Liver (tissue), 8 donors: ENCODE measurements at regions not wholly inside any gene's neighbourhood (a gene's known extent, or its start where the extent isn't known, plus 50 kb on each side); places are given as distances from the start of the nearest gene placed in this dataset.

Source experiments
- DNase-seq: peaks from one replicate; pipeline ENCODE4 v3.0.0-alpha.2; 2017; ENCODE audit warnings: low spot score
- H3K27ac ChIP-seq, 2 donors: one replicate each; pipeline ENCODE4 v1.7.0; 2013; ENCODE audit warnings: inconsistent platforms in 2 of 2, low read length in 2 of 2, control low read depth in 1 of 2, low read depth in 1 of 2, mild to moderate bottlenecking in 1 of 2
- H3K27me3 ChIP-seq, 4 donors: one replicate each; pipeline versions ENCODE4 v1.6.1 to v1.7.0; 2013; ENCODE audit warnings: low read length in 3 of 4, inconsistent platforms in 1 of 4, mild to moderate bottlenecking in 1 of 4, moderate library complexity in 1 of 4; ENCODE audit not compliant: control insufficient read depth in 4 of 4, insufficient read depth in 4 of 4
- H3K36me3 ChIP-seq, 4 donors: one replicate each; pipeline versions ENCODE4 v1.6.1 to v1.7.0; 2013; ENCODE audit warnings: low read length in 3 of 4, mild to moderate bottlenecking in 3 of 4, low read depth in 1 of 4, moderate library complexity in 1 of 4; ENCODE audit not compliant: control insufficient read depth in 4 of 4, insufficient read depth in 3 of 4
- H3K4me1 ChIP-seq, 4 donors: one replicate each; pipeline versions ENCODE4 v1.6.1 to v1.7.0; 2013; ENCODE audit warnings: low read length in 3 of 4, mild to moderate bottlenecking in 3 of 4, moderate library complexity in 1 of 4; ENCODE audit not compliant: control insufficient read depth in 4 of 4, insufficient read depth in 4 of 4
- H3K4me3 ChIP-seq, 3 donors: one replicate each; pipeline versions ENCODE4 v1.6.1 to v1.7.0; 2013; ENCODE audit warnings: low read length in 3 of 3, control low read depth in 1 of 3, low read depth in 1 of 3, mild to moderate bottlenecking in 1 of 3
- H3K9ac ChIP-seq, 2 donors: one replicate each; pipeline ENCODE4 v1.7.0; 2013; ENCODE audit warnings: low read length in 2 of 2, mild to moderate bottlenecking in 2 of 2, moderate library complexity in 2 of 2, control low read depth in 1 of 2, low read depth in 1 of 2
- H3K9me3 ChIP-seq, 4 donors: one replicate each; pipeline versions ENCODE4 v1.6.1 to v1.7.0; 2013; ENCODE audit warnings: low read length in 3 of 4; ENCODE audit not compliant: control insufficient read depth in 4 of 4
- FOXA1 ChIP-seq: IDR thresholded peaks from 2 replicates; pipeline ENCODE4 v1.6.1; 2016; ENCODE audit warnings: antibody characterized with exemption
- FOXA2 ChIP-seq: IDR thresholded peaks from 2 replicates; pipeline ENCODE4 v1.6.1; 2016; ENCODE audit warnings: antibody characterized with exemption
- GABPA ChIP-seq, 2 donors: IDR thresholded peaks in 1 of 2; conservative IDR thresholded peaks in 1 of 2; 2 replicates each; pipeline ENCODE4 v1.6.1; 2016; ENCODE audit warnings: antibody characterized with exemption in 2 of 2, mild to moderate bottlenecking in 1 of 2, moderate library complexity in 1 of 2
- HNF4A ChIP-seq, 2 donors: conservative IDR thresholded peaks; 2 replicates each; pipeline ENCODE4 v1.6.1; 2016; ENCODE audit warnings: antibody characterized with exemption in 2 of 2, mild to moderate bottlenecking in 2 of 2
- HNF4G ChIP-seq: IDR thresholded peaks from 2 replicates; pipeline ENCODE4 v1.6.1; 2016; ENCODE audit warnings: antibody characterized with exemption
- JUND ChIP-seq, 2 donors: IDR thresholded peaks; 2 replicates each; pipeline ENCODE4 v1.6.1; 2016; ENCODE audit warnings: antibody characterized with exemption in 2 of 2
- NR2F2 ChIP-seq: IDR thresholded peaks from 2 replicates; pipeline ENCODE4 v1.6.1; 2016; ENCODE audit warnings: antibody characterized with exemption
- RAD21 ChIP-seq, 2 donors: IDR thresholded peaks; 2 replicates each; pipeline ENCODE4 v1.6.1; 2016; ENCODE audit warnings: antibody characterized with exemption in 2 of 2, mild to moderate bottlenecking in 2 of 2
- RXRA ChIP-seq, 2 donors: IDR thresholded peaks; 2 replicates each; pipeline ENCODE4 v1.6.1; 2017 to 2018; ENCODE audit warnings: antibody characterized with exemption in 2 of 2, mild to moderate bottlenecking in 1 of 2
- SP1 ChIP-seq: IDR thresholded peaks from 2 replicates; pipeline ENCODE4 v1.6.1; 2018; ENCODE audit warnings: antibody characterized with exemption, mild to moderate bottlenecking
- TAF1 ChIP-seq: conservative IDR thresholded peaks from 2 replicates; pipeline ENCODE4 v1.6.1; 2016; ENCODE audit warnings: antibody characterized with exemption, mild to moderate bottlenecking
- YY1 ChIP-seq: IDR thresholded peaks from 2 replicates; pipeline ENCODE4 v1.6.1; 2016; ENCODE audit warnings: antibody characterized with exemption, mild to moderate bottlenecking
- WGBS: extraction: QIAGEN DNeasy Blood & Tissue Kit; methylation state at CpG from one replicate; pipeline ENCODE4 v1.1.7; 2013; 5-methylcytosine and 5-hydroxymethylcytosine counted together
- TF ChIP-seq, protein P1 (sequence below): fragments of 150-350 bp; IDR thresholded peaks from 2 replicates; pipeline ENCODE4 v1.5.1; 2017; ENCODE audit warnings: improper control_type of control experiment, low read depth, low read length; ENCODE audit not compliant: missing input control
- TF ChIP-seq, protein P2 (sequence below): IDR thresholded peaks from 2 replicates; pipeline ENCODE4 v1.6.1; 2016; ENCODE audit warnings: antibody characterized with exemption
- TF ChIP-seq, protein P3 (sequence below): IDR thresholded peaks from 2 replicates; pipeline ENCODE4 v1.6.1; 2016; ENCODE audit warnings: antibody characterized with exemption, mild to moderate bottlenecking
- TF ChIP-seq, protein P4 (sequence below): IDR thresholded peaks from 2 replicates; pipeline ENCODE4 v1.6.1; 2016; ENCODE audit warnings: antibody characterized with exemption
- donor health status: healthy.
- donor health status: healthy.
- donor health status: healthy.
- donor health status: healthy.
- donor health status: healthy.

DNA sequence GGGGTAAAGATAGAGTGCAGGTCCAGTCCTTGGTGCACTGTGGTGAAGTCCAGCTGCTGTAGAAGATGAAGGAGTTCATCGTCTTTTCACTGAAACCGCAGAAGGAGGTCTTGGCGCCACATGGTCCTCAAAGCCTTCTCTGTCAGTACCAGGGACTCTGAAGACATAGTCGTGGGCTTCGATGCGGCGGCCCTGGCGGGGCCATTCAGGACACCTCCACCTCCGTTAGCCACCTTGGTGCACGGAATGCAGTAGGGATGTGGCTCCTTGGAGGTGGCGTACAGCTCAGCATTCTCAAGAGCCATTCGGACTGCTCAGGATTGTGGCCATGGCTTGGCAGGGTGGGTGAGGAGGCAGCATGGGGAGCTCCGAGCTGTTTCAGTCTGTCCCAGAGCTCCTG is 418.8 kb downstream of the SUCLG1 start:
- 94% methylated on average over 13 of the region's 13 CpGs for WGBS

DNA sequence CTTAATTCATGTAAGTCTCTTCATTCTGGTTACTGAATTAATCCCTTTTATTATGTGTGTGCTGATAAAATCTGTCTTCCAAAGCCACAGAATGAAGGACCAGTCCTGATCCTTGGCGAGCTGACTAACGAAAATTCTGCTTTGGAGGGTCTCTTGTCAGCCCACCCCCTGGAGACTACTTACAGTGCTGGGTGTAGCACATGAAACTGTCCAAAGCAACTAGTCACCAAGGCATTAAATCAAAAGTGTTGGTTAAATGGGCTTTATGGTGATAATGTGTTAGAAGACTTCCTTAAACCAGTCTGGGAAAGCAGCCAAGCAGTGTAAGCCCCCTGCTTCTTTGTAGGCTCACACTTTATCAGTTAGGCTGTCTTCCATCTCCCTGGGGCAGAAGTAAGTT is 420.2 kb downstream of the SUCLG1 start:
- no peak for DNase-seq
- no peak overlapping the region for H3K27ac ChIP-seq
- WGBS, result 70% methylated on average over 2 of the region's 2 CpGs
- no peak for TF ChIP-seq YY1
- no peak for TF ChIP-seq RXRA (IDR thresholded peaks at IDR 0.05)
- no peak for TF ChIP-seq GABPA (IDR thresholded peaks at IDR 0.05 in 1 of 2, conservative IDR thresholded peaks at IDR 0.05 in 1 of 2)
- TF ChIP-seq NR2F2, result no peak
- TF ChIP-seq JUND (IDR thresholded peaks at IDR 0.05), result no peak
- TF ChIP-seq RAD21 (IDR thresholded peaks at IDR 0.05), result no peak
- TF ChIP-seq FOXA2, result no peak
- TF ChIP-seq, protein P1, sequence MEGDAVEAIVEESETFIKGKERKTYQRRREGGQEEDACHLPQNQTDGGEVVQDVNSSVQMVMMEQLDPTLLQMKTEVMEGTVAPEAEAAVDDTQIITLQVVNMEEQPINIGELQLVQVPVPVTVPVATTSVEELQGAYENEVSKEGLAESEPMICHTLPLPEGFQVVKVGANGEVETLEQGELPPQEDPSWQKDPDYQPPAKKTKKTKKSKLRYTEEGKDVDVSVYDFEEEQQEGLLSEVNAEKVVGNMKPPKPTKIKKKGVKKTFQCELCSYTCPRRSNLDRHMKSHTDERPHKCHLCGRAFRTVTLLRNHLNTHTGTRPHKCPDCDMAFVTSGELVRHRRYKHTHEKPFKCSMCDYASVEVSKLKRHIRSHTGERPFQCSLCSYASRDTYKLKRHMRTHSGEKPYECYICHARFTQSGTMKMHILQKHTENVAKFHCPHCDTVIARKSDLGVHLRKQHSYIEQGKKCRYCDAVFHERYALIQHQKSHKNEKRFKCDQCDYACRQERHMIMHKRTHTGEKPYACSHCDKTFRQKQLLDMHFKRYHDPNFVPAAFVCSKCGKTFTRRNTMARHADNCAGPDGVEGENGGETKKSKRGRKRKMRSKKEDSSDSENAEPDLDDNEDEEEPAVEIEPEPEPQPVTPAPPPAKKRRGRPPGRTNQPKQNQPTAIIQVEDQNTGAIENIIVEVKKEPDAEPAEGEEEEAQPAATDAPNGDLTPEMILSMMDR, result no peak
- TF ChIP-seq, protein P2, sequence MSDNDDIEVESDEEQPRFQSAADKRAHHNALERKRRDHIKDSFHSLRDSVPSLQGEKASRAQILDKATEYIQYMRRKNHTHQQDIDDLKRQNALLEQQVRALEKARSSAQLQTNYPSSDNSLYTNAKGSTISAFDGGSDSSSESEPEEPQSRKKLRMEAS, result no peak
- TF ChIP-seq TAF1, result no peak
- TF ChIP-seq, protein P3, sequence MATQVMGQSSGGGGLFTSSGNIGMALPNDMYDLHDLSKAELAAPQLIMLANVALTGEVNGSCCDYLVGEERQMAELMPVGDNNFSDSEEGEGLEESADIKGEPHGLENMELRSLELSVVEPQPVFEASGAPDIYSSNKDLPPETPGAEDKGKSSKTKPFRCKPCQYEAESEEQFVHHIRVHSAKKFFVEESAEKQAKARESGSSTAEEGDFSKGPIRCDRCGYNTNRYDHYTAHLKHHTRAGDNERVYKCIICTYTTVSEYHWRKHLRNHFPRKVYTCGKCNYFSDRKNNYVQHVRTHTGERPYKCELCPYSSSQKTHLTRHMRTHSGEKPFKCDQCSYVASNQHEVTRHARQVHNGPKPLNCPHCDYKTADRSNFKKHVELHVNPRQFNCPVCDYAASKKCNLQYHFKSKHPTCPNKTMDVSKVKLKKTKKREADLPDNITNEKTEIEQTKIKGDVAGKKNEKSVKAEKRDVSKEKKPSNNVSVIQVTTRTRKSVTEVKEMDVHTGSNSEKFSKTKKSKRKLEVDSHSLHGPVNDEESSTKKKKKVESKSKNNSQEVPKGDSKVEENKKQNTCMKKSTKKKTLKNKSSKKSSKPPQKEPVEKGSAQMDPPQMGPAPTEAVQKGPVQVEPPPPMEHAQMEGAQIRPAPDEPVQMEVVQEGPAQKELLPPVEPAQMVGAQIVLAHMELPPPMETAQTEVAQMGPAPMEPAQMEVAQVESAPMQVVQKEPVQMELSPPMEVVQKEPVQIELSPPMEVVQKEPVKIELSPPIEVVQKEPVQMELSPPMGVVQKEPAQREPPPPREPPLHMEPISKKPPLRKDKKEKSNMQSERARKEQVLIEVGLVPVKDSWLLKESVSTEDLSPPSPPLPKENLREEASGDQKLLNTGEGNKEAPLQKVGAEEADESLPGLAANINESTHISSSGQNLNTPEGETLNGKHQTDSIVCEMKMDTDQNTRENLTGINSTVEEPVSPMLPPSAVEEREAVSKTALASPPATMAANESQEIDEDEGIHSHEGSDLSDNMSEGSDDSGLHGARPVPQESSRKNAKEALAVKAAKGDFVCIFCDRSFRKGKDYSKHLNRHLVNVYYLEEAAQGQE, result no peak
- no peak for TF ChIP-seq SP1
- no peaks in the 10 kb centered on the region for H3K4me1 ChIP-seq
- H3K27me3 ChIP-seq, result no peaks in the 10 kb centered on the region
- no peak overlapping the region for H3K9ac ChIP-seq
- H3K9me3 ChIP-seq, result no peaks in the 10 kb centered on the region
- H3K36me3 ChIP-seq, result no peaks in the 10 kb centered on the region
- H3K4me3 ChIP-seq, result no peak overlapping the region

More for the DNA sequence above, 418.8 kb downstream of the SUCLG1 start:
- H3K4me3 ChIP-seq, result no peak overlapping the region
- no peak overlapping the region for H3K27ac ChIP-seq
- no peaks in the 10 kb centered on the region for H3K4me1 ChIP-seq
- H3K27me3 ChIP-seq, result no peaks in the 10 kb centered on the region
- no peak overlapping the region for H3K9ac ChIP-seq
- TF ChIP-seq RAD21 (IDR thresholded peaks at IDR 0.05) (no peak), GABPA (IDR thresholded peaks at IDR 0.05 in 1 of 2, conservative IDR thresholded peaks at IDR 0.05 in 1 of 2) (no peak), HNF4G (no peak), HNF4A (conservative IDR thresholded peaks at IDR 0.05) (no peak), YY1 (no peak), FOXA1 (no peak), FOXA2 (no peak)
- TF ChIP-seq, protein P1, result no peak
- TF ChIP-seq, protein P2, result no peak
- TF ChIP-seq, protein P4, sequence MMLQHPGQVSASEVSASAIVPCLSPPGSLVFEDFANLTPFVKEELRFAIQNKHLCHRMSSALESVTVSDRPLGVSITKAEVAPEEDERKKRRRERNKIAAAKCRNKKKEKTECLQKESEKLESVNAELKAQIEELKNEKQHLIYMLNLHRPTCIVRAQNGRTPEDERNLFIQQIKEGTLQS, result no peak
- no peaks in the 10 kb centered on the region for H3K36me3 ChIP-seq
- DNase-seq, result no peak
- no peaks in the 10 kb centered on the region for H3K9me3 ChIP-seq
